GM19023 (cell line): ENCODE measurements at regions not wholly inside any gene's neighbourhood (a gene's known extent, or its start where the extent isn't known, plus 50 kb on each side); places are given as distances from the start of the nearest gene placed in this dataset.
A peak's percentile ranks its signal among the peaks of the same experiment; 100 is the strongest.

Experiments used
- ATAC-seq: cut with Tn5 transposase; IDR thresholded peaks from one replicate; pipeline ENCODE4 v1.9.1; 2021; ENCODE audit warnings: mild to moderate bottlenecking, moderate library complexity; ENCODE audit not compliant: unreplicated experiment

GRCh38 chr7:137172105-137172590 lies 171.4 kb downstream of the PTN start:
- no peak for ATAC-seq

- ATAC-seq = no peak
These were observed 174.2 kb downstream of the PTN start for GRCh38 chr7:137169282-137169698.

- no peak for ATAC-seq
These were observed 175.9 kb downstream of the PTN start for GRCh38 chr7:137167609-137168008.

GRCh38 chr7:137166363-137166762 lies 177.2 kb downstream of the PTN start:
- ATAC-seq = no peak

GRCh38 chr7:137165786-137166185 lies 177.7 kb downstream of the PTN start:
- no peak for ATAC-seq

- no peak for ATAC-seq
These were observed 178.3 kb downstream of the PTN start for GRCh38 chr7:137165241-137165640.

- ATAC-seq = no peak
These were observed 179.3 kb downstream of the PTN start for GRCh38 chr7:137164251-137164650.

GRCh38 chr7:137160236-137160635 lies 183.3 kb downstream of the PTN start:
- ATAC-seq = no peak

GRCh38 chr7:137157256-137157655 lies 186.3 kb downstream of the PTN start:
- ATAC-seq = no peak

GRCh38 chr7:137151690-137152052 lies 191.9 kb downstream of the PTN start:
- no peak for ATAC-seq

GRCh38 chr7:137151041-137151689 lies 192.4 kb downstream of the PTN start:
- no peak for ATAC-seq

- no peak for ATAC-seq
These were observed 196.2 kb downstream of the PTN start for GRCh38 chr7:137147338-137147720.

- no peak for ATAC-seq
These were observed 196.8 kb downstream of the PTN start for GRCh38 chr7:137146552-137147337.

GRCh38 chr7:137146012-137146455 lies 197.5 kb downstream of the PTN start:
- no peak for ATAC-seq

- ATAC-seq = no peak
These were observed 201.2 kb downstream of the PTN start for GRCh38 chr7:137142376-137142775.

GRCh38 chr7:137135654-137136350 lies 207.7 kb downstream of the PTN start:
- no peak for ATAC-seq

- ATAC-seq = no peak
These were observed 212.8 kb downstream of the PTN start for GRCh38 chr7:137130751-137131158.

GRCh38 chr7:137129025-137129424 lies 214.5 kb downstream of the PTN start:
- no peak for ATAC-seq

- no peak for ATAC-seq
These were observed 215.7 kb downstream of the PTN start for GRCh38 chr7:137127806-137128205.

- no peak for ATAC-seq
These were observed 216.5 kb downstream of the PTN start for GRCh38 chr7:137127058-137127457.

GRCh38 chr7:137122145-137122544 lies 221.4 kb downstream of the PTN start:
- ATAC-seq = no peak

- peak; percentile 99 for ATAC-seq
These were observed 222.8 kb downstream of the PTN start for GRCh38 chr7:137120690-137121089.
